Erythroblast (primary cell): ENCODE measurements at regions not wholly inside any gene's neighbourhood (a gene's known extent, or its start where the extent isn't known, plus 50 kb on each side); places are given as distances from the start of the nearest gene placed in this dataset.

Experiments used
- GATA1 ChIP-seq: IDR thresholded peaks from 2 replicates; pipeline ENCODE4 v1.6.1; 2011; ENCODE audit warnings: low read depth, mild to moderate bottlenecking, control low read depth, low read length, moderate library complexity
- POLR2A ChIP-seq: IDR thresholded peaks from 2 replicates; pipeline ENCODE4 v1.6.1; 2011; ENCODE audit warnings: mild to moderate bottlenecking, low read length

DNA sequence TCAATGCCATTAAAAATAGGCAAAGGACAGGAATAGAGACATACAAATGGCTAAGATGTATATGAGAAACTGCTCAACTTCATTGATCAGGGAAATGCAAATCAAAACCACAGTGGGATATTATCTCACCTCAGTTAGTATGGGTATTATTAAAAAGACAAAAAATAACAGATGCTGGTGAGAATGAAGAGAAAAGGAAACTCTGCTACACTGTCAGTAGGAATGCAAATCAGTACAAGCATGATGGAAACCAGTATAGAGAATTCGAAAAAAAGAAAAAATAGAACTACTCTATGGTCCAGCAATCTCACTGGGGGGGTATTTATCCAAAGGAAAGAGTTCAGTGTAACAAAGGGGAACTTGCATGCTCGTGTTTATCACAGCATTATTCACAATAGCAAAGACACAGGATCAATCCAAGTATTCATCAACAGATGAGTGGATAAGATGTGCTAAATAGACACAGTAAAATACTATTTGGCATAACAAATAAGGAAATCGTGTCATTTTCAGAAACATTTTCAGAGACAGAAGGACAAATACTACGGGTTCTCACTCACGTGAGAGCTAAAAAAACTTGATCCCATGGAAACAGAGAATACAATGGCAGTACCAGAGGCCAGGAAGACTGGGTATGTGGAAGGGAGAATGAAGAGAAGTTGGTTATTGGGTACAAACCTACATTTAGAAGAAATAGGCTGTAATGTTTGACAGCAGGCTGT, 60.6 kb downstream of the CCDC74A start:
- TF ChIP-seq GATA1 (no peak), POLR2A (no peak)
